NCI-H1930 (cell line): ENCODE measurements at regions not wholly inside any gene's neighbourhood (a gene's known extent, or its start where the extent isn't known, plus 50 kb on each side); places are given as distances from the start of the nearest gene placed in this dataset.
"Not testable (repeated sequence)": the region's sequence is repeated elsewhere in the genome, so short reads cannot be mapped to it uniquely, and the experiment has no call there.

Experiments used
- DNase-seq, 2 experiments: peaks; one replicate each; lab custom pipeline; 2025; lab: John Stamatoyannopoulos, UW

GRCh38 chr4:122973465-122973864, 51.1 kb upstream of the NUDT6 start:
- no peak for DNase-seq

- no peak for DNase-seq
Measured at GRCh38 chr4:122976111-122976510, 53.7 kb upstream of the NUDT6 start.

GRCh38 chr4:122977103-122977502, 54.7 kb upstream of the NUDT6 start:
- no peak for DNase-seq

GRCh38 chr4:122978109-122978508, 55.7 kb upstream of the NUDT6 start:
- DNase-seq, result no peak

- no peak for DNase-seq
Measured at GRCh38 chr4:122978789-122979188, 56.4 kb upstream of the NUDT6 start.

- no peak for DNase-seq
Measured at GRCh38 chr4:122980860-122981259, 58.5 kb upstream of the NUDT6 start.

GRCh38 chr4:122988696-122989095, 66.3 kb upstream of the NUDT6 start:
- DNase-seq, result no peak

- DNase-seq, result no peak
Measured at GRCh38 chr4:122990891-122991290, 68.5 kb upstream of the NUDT6 start.

GRCh38 chr4:122992057-122992456, 69.7 kb upstream of the NUDT6 start:
- no peak for DNase-seq

- DNase-seq, result no peak
Measured at GRCh38 chr4:122992641-122993040, 70.2 kb upstream of the NUDT6 start.

- no peak for DNase-seq
Measured at GRCh38 chr4:122996350-122996749, 74.0 kb upstream of the NUDT6 start.

- DNase-seq, result no peak
Measured at GRCh38 chr4:122997463-122998101, 75.2 kb upstream of the NUDT6 start.

- DNase-seq, result not testable (repeated sequence)
Measured at GRCh38 chr4:123004079-123004478, 81.7 kb upstream of the NUDT6 start.

- not testable (repeated sequence) for DNase-seq
Measured at GRCh38 chr4:123005126-123005525, 82.7 kb upstream of the NUDT6 start.

GRCh38 chr4:123007679-123008078, 85.3 kb upstream of the NUDT6 start:
- DNase-seq, result no peak

- DNase-seq, result not testable (repeated sequence)
Measured at GRCh38 chr4:123012416-123012815, 90.0 kb upstream of the NUDT6 start.

- no peak for DNase-seq
Measured at GRCh38 chr4:123014038-123014437, 91.6 kb upstream of the NUDT6 start.

- DNase-seq, result no peak
Measured at GRCh38 chr4:123017078-123017477, 94.7 kb upstream of the NUDT6 start.

- DNase-seq, result no peak
Measured at GRCh38 chr4:123017636-123018395, 95.4 kb upstream of the NUDT6 start.

- no peak for DNase-seq
Measured at GRCh38 chr4:123018396-123018775, 96.0 kb upstream of the NUDT6 start.

GRCh38 chr4:123020285-123020684, 97.9 kb upstream of the NUDT6 start:
- DNase-seq, result no peak

- no peak for DNase-seq
Measured at GRCh38 chr4:123023647-123024046, 101.2 kb upstream of the NUDT6 start.

GRCh38 chr4:123024710-123025109, 102.3 kb upstream of the NUDT6 start:
- no peak for DNase-seq

GRCh38 chr4:123025398-123025797, 103.0 kb upstream of the NUDT6 start:
- no peak for DNase-seq
